Cerebellar cortex (tissue), 1 donor: ENCODE measurements at regions not wholly inside any gene's neighbourhood (a gene's known extent, or its start where the extent isn't known, plus 50 kb on each side); places are given as distances from the start of the nearest gene placed in this dataset.

Experiments used
- DNase-seq: peaks from one replicate; pipeline ENCODE4 v3.0.0-alpha.2; 2015; ENCODE audit warnings: low spot score

GRCh38 chr5:106200971-106201370 lies 1469.8 kb downstream of the EFNA5 start:
- DNase-seq: no peak

- no peak for DNase-seq
These were observed 1474.9 kb downstream of the EFNA5 start for GRCh38 chr5:106195679-106196474.

- no peak for DNase-seq
These were observed 1481.5 kb downstream of the EFNA5 start for GRCh38 chr5:106189121-106189809.

GRCh38 chr5:106185661-106186081 lies 1485.1 kb downstream of the EFNA5 start:
- no peak for DNase-seq

- DNase-seq: no peak
These were observed 1495.8 kb downstream of the EFNA5 start for GRCh38 chr5:106174903-106175302.

- DNase-seq: no peak
These were observed 1497.8 kb downstream of the EFNA5 start for GRCh38 chr5:106172681-106173532.

GRCh38 chr5:106171708-106172107 lies 1499.0 kb downstream of the EFNA5 start:
- no peak for DNase-seq

- DNase-seq: no peak
These were observed 1499.6 kb downstream of the EFNA5 start for GRCh38 chr5:106171132-106171531.

- no peak for DNase-seq
These were observed 1503.0 kb downstream of the EFNA5 start for GRCh38 chr5:106167766-106168165.

- no peak for DNase-seq
These were observed 1507.5 kb downstream of the EFNA5 start for GRCh38 chr5:106163233-106163632.

GRCh38 chr5:106159616-106160015 lies 1511.1 kb downstream of the EFNA5 start:
- DNase-seq: no peak

GRCh38 chr5:106154280-106154716 lies 1516.4 kb downstream of the EFNA5 start:
- DNase-seq: no peak

- DNase-seq: no peak
These were observed 1518.2 kb downstream of the EFNA5 start for GRCh38 chr5:106152569-106152968.

- DNase-seq: no peak
These were observed 1528.6 kb downstream of the EFNA5 start for GRCh38 chr5:106142116-106142515.

- no peak for DNase-seq
These were observed 1530.6 kb downstream of the EFNA5 start for GRCh38 chr5:106140101-106140500.

GRCh38 chr5:106136061-106136460 lies 1534.7 kb downstream of the EFNA5 start:
- no peak for DNase-seq

- DNase-seq: no peak
These were observed 1535.3 kb downstream of the EFNA5 start for GRCh38 chr5:106135473-106135872.

- no peak for DNase-seq
These were observed 1536.2 kb downstream of the EFNA5 start for GRCh38 chr5:106134549-106134948.

GRCh38 chr5:106127985-106128384 lies 1542.8 kb downstream of the EFNA5 start:
- no peak for DNase-seq

- DNase-seq: no peak
These were observed 1543.4 kb downstream of the EFNA5 start for GRCh38 chr5:106127341-106127781.

- peak; percentile 5 for DNase-seq
These were observed 1548.6 kb downstream of the EFNA5 start for GRCh38 chr5:106121972-106122605.

GRCh38 chr5:106116682-106117081 lies 1554.1 kb downstream of the EFNA5 start:
- DNase-seq: no peak
